ENCODE measurements at regions not wholly inside any gene's neighbourhood (a gene's known extent, or its start where the extent isn't known, plus 50 kb on each side); places are given as distances from the start of the nearest gene placed in this dataset.

GRCh38 chr20:1754306-1754705 is 96.7 kb upstream of the SIRPG start:
- H3K9me3 Mint-ChIP-seq: no peaks in the 10 kb centered on the region
- CTCF ChIA-PET: no interaction called here
- TF ChIP-seq ATF3 (CRISPR knock-in tag; conservative IDR thresholded peaks at IDR 0.05) (no peak), ZNF121 (CRISPR knock-in tag; IDR thresholded peaks at IDR 0.05) (no peak), JUN (CRISPR knock-in tag; IDR thresholded peaks at IDR 0.05) (no peak), JAZF1 (CRISPR knock-in tag; IDR thresholded peaks at IDR 0.05) (no peak), ELF4 (CRISPR knock-in tag; IDR thresholded peaks at IDR 0.05; ENCODE audit: low read depth) (no peak), FOXP1 (CRISPR knock-in tag; IDR thresholded peaks at IDR 0.05; ENCODE audit: borderline replicate concordance) (no peak), SOX15 (CRISPR knock-in tag; IDR thresholded peaks at IDR 0.05) (no peak), SP1 (CRISPR knock-in tag; conservative IDR thresholded peaks at IDR 0.05) (no peak), GTF2I (CRISPR knock-in tag; conservative IDR thresholded peaks at IDR 0.05) (no peak), NFE2L1 (CRISPR knock-in tag; IDR thresholded peaks at IDR 0.05) (no peak), ZBTB21 (CRISPR knock-in tag; IDR thresholded peaks at IDR 0.05; ENCODE audit: borderline replicate concordance) (no peak), FOXK1 (CRISPR knock-in tag; IDR thresholded peaks at IDR 0.05) (no peak), ATF2 (CRISPR knock-in tag; IDR thresholded peaks at IDR 0.05; ENCODE audit: borderline replicate concordance, low read depth) (no peak), ZNF219 (CRISPR knock-in tag; IDR thresholded peaks at IDR 0.05; ENCODE audit: borderline replicate concordance) (no peak), ESRRA (CRISPR knock-in tag; IDR thresholded peaks at IDR 0.05; ENCODE audit: borderline replicate concordance) (no peak), USF1 (CRISPR knock-in tag; IDR thresholded peaks at IDR 0.05) (no peak), PRDM15 (CRISPR knock-in tag; IDR thresholded peaks at IDR 0.05) (no peak)
- peaks cover 2% of the 10 kb centered on the region for H3K27me3 Mint-ChIP-seq (ENCODE audit: low read depth)
- peaks cover 8% of the 10 kb centered on the region for H3K4me1 Mint-ChIP-seq
- DNase-seq (ENCODE audit: low spot score): no peak
- no peak for ATAC-seq
- POLR2A ChIA-PET: no interaction called here
- no peaks in the 10 kb centered on the region for H3K36me3 Mint-ChIP-seq
- H3K27ac Mint-ChIP-seq: no peak overlapping the region
- H3K4me3 Mint-ChIP-seq: no peak overlapping the region

GRCh38 chr20:1752045-1752444 is 94.5 kb upstream of the SIRPG start:
- Mint-ChIP-seq H3K27ac (no peak overlapping the region), H3K36me3 (no peaks in the 10 kb centered on the region), H3K4me1 (peaks cover 8% of the 10 kb centered on the region), H3K27me3 (ENCODE audit: low read depth) (no peaks in the 10 kb centered on the region), H3K9me3 (no peaks in the 10 kb centered on the region), H3K4me3 (no peak overlapping the region)
- ATAC-seq: no peak
- POLR2A ChIA-PET: no interaction called here
- no peak for DNase-seq (ENCODE audit: low spot score)
- TF ChIP-seq EMX1 (CRISPR knock-in tag; IDR thresholded peaks at IDR 0.05) (no peak), PRDM15 (CRISPR knock-in tag; IDR thresholded peaks at IDR 0.05) (no peak), SMAD3 (CRISPR knock-in tag; IDR thresholded peaks at IDR 0.05; ENCODE audit: borderline replicate concordance) (no peak), CREM (CRISPR knock-in tag; IDR thresholded peaks at IDR 0.05) (no peak), GTF2I (CRISPR knock-in tag; conservative IDR thresholded peaks at IDR 0.05) (no peak), ATF3 (CRISPR knock-in tag; conservative IDR thresholded peaks at IDR 0.05) (no peak), NFE2L1 (CRISPR knock-in tag; IDR thresholded peaks at IDR 0.05) (no peak), FOXP1 (CRISPR knock-in tag; IDR thresholded peaks at IDR 0.05; ENCODE audit: borderline replicate concordance) (no peak), NR2C2 (CRISPR knock-in tag; IDR thresholded peaks at IDR 0.05) (no peak)
- CTCF ChIA-PET: no interaction called here

All from WTC11 (cell line).